Upper lobe of right lung (tissue), 1 donor: ENCODE measurements at regions not wholly inside any gene's neighbourhood (a gene's known extent, or its start where the extent isn't known, plus 50 kb on each side); places are given as distances from the start of the nearest gene placed in this dataset.

Experiments used
- ATAC-seq: fragments of 200-7000 bp; cut with Tn5 transposase; one replicate; pipeline ENCODE4 v1.9.1; 2020; ENCODE audit warnings: mild to moderate bottlenecking, moderate library complexity
- DNase-seq: peaks from one replicate; pipeline ENCODE4 v3.0.0-alpha.2; 2020
- H3K27ac ChIP-seq: fragments of 200-600 bp; one replicate; pipeline ENCODE4 v1.8.0; 2022
- H3K27me3 ChIP-seq: fragments of 200-600 bp; one replicate; pipeline ENCODE4 v1.8.0; 2022; ENCODE audit warnings: mild to moderate bottlenecking
- H3K36me3 ChIP-seq: fragments of 200-600 bp; one replicate; pipeline ENCODE4 v1.8.0; 2022
- H3K4me1 ChIP-seq: fragments of 200-600 bp; one replicate; pipeline ENCODE4 v1.8.0; 2022
- H3K4me3 ChIP-seq: fragments of 200-600 bp; one replicate; pipeline ENCODE4 v1.8.0; 2022; ENCODE audit warnings: mild to moderate bottlenecking
- H3K9me3 ChIP-seq: fragments of 200-600 bp; one replicate; pipeline ENCODE4 v1.8.0; 2022
- intact Hi-C: fragments of 100-400 bp; cut with DNase I; formaldehyde crosslinking; loops from one replicate; pipeline ENCODE4 v1.11.0; 2022
- TF ChIP-seq, protein P1 (sequence below): fragments of 200-600 bp; IDR thresholded peaks from one replicate; pipeline ENCODE4 v1.8.0; 2022; ENCODE audit warnings: antibody characterized with exemption
- donor health status: DM: no; HTN: yes; CAD: no; lungs with severe emphysema.

DNA sequence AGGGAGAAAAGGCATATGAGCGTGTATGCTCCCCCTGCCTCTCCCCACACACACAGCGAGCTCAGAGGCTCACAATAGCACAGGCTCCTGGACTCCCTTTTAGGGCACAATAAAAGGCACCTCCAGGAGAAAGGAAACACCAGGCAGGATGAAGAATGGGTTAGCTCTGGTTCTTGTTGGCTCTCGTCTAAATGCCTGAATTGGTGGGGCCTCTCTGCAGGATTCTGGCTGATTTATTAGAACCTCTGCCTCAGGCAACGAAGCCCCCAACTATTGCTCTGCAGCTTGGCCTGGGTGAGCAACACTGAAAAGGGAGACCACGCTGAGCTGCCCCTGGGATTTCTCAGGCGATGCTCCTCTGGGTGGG is 590.9 kb upstream of the PLXNA2 start:
- Histone ChIP-seq H3K27me3 (no peaks in the 10 kb centered on the region), H3K9me3 (no peaks in the 10 kb centered on the region), H3K27ac (no peak overlapping the region), H3K4me3 (no peak overlapping the region), H3K36me3 (no peaks in the 10 kb centered on the region), H3K4me1 (no peaks in the 10 kb centered on the region)
- no peak for ATAC-seq
- DNase-seq = no peak
- intact Hi-C loops = no loop called here
- TF ChIP-seq, protein P1, sequence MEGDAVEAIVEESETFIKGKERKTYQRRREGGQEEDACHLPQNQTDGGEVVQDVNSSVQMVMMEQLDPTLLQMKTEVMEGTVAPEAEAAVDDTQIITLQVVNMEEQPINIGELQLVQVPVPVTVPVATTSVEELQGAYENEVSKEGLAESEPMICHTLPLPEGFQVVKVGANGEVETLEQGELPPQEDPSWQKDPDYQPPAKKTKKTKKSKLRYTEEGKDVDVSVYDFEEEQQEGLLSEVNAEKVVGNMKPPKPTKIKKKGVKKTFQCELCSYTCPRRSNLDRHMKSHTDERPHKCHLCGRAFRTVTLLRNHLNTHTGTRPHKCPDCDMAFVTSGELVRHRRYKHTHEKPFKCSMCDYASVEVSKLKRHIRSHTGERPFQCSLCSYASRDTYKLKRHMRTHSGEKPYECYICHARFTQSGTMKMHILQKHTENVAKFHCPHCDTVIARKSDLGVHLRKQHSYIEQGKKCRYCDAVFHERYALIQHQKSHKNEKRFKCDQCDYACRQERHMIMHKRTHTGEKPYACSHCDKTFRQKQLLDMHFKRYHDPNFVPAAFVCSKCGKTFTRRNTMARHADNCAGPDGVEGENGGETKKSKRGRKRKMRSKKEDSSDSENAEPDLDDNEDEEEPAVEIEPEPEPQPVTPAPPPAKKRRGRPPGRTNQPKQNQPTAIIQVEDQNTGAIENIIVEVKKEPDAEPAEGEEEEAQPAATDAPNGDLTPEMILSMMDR = no peak

DNA sequence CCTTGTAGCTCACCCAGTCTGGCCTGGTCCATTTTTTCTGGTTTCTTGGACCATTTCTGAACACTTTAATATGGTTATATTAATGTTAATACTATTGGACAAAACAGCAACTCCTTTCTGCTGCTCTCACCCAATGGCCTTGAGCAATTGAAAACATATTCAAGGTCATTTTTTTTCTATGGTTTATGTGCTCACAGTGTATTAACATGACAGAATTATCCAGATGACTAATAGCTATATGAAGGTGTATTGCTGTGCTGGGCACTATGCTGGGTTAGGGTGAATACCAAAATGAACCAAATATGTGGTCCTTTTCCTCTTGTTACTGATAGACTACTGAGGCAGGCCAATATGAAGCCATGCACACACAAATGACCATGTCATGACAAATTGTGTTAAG is 591.6 kb upstream of the PLXNA2 start:
- no peak for DNase-seq
- Histone ChIP-seq H3K36me3 (no peaks in the 10 kb centered on the region), H3K9me3 (no peaks in the 10 kb centered on the region), H3K27me3 (no peaks in the 10 kb centered on the region), H3K4me1 (no peaks in the 10 kb centered on the region), H3K27ac (no peak overlapping the region), H3K4me3 (no peak overlapping the region)
- TF ChIP-seq, protein P1 = no peak
- intact Hi-C loops = no loop called here
- ATAC-seq = no peak

GRCh38 chr1:208837242-208837641 is 593.1 kb upstream of the PLXNA2 start:
- TF ChIP-seq, protein P1 = no peak
- ATAC-seq (no peak), DNase-seq (no peak)
- intact Hi-C loops = no loop called here
- H3K4me3 ChIP-seq = no peak overlapping the region
- no peaks in the 10 kb centered on the region for H3K36me3 ChIP-seq
- H3K4me1 ChIP-seq = no peaks in the 10 kb centered on the region
- no peaks in the 10 kb centered on the region for H3K9me3 ChIP-seq
- H3K27ac ChIP-seq = no peak overlapping the region
- no peaks in the 10 kb centered on the region for H3K27me3 ChIP-seq

- ATAC-seq (no peak), DNase-seq (no peak)
- no peak overlapping the region for H3K4me3 ChIP-seq
- intact Hi-C loops = no loop called here
- no peaks in the 10 kb centered on the region for H3K9me3 ChIP-seq
- H3K27me3 ChIP-seq = no peaks in the 10 kb centered on the region
- no peaks in the 10 kb centered on the region for H3K4me1 ChIP-seq
- no peaks in the 10 kb centered on the region for H3K36me3 ChIP-seq
- H3K27ac ChIP-seq = no peak overlapping the region
- TF ChIP-seq, protein P1 = no peak
These were observed 597.3 kb upstream of the PLXNA2 start for GRCh38 chr1:208841436-208841835.

DNA sequence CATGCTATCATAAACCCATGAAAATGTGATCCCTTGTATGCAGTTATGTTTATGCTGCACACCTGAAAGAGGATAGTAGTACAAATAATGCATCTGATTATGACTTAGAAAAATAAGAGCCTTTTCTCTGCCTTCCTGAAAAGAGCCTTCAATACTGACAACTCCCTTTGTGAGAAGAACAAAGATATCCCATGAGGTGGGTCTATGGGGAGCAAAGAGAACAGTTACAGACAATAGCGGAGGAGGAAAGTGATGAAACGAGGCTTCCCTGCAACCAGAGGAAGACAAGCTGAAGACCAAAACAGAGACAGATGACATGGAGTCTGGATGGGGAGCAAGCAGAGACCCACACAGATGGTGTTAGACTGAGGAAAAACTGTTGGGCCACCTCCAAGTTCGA is 598.3 kb upstream of the PLXNA2 start:
- no peak for ATAC-seq
- H3K4me3 ChIP-seq = no peak overlapping the region

GRCh38 chr1:208844158-208844557 is 600.0 kb upstream of the PLXNA2 start:
- Histone ChIP-seq H3K4me1 (no peaks in the 10 kb centered on the region), H3K36me3 (no peaks in the 10 kb centered on the region), H3K9me3 (no peaks in the 10 kb centered on the region), H3K27me3 (no peaks in the 10 kb centered on the region), H3K4me3 (no peak overlapping the region), H3K27ac (no peak overlapping the region)
- TF ChIP-seq, protein P1 = no peak
- DNase-seq (no peak), ATAC-seq (no peak)
- intact Hi-C loops = no loop called here

More for the DNA sequence above, 598.3 kb upstream of the PLXNA2 start:
- Histone ChIP-seq H3K9me3 (no peaks in the 10 kb centered on the region), H3K27ac (no peak overlapping the region), H3K36me3 (no peaks in the 10 kb centered on the region), H3K27me3 (no peaks in the 10 kb centered on the region), H3K4me1 (no peaks in the 10 kb centered on the region)
- intact Hi-C loops = no loop called here
- DNase-seq = no peak
- TF ChIP-seq, protein P1 = no peak
